Neuronal stem cell (in vitro differentiated cells): ENCODE measurements at regions not wholly inside any gene's neighbourhood (a gene's known extent, or its start where the extent isn't known, plus 50 kb on each side); places are given as distances from the start of the nearest gene placed in this dataset.

Experiments used
- DNase-seq: peaks from one replicate; pipeline ENCODE4 v3.0.0-alpha.2; 2013; ENCODE audit warnings: low spot score
- H2AFZ ChIP-seq: one replicate; pipeline ENCODE4 v1.6.1; 2013; ENCODE audit warnings: mild to moderate bottlenecking, low read length, inconsistent platforms
- H2AK5ac ChIP-seq: 2 replicates; pipeline ENCODE4 v1.6.1; 2013; ENCODE audit warnings: low read depth, mild to moderate bottlenecking, inconsistent platforms, low read length, moderate library complexity, mixed read lengths
- H2BK120ac ChIP-seq: 2 replicates; pipeline ENCODE4 v1.6.1; 2013; ENCODE audit warnings: low read depth, mild to moderate bottlenecking, inconsistent platforms, low read length, moderate library complexity, mixed read lengths
- H2BK12ac ChIP-seq: one replicate; pipeline ENCODE4 v1.6.1; 2013; ENCODE audit warnings: low read length, inconsistent platforms
- H2BK15ac ChIP-seq: 2 replicates; pipeline ENCODE4 v1.6.1; 2013; ENCODE audit warnings: mild to moderate bottlenecking, low read length, inconsistent platforms, mixed read lengths
- H2BK5ac ChIP-seq: one replicate; pipeline ENCODE4 v1.6.1; 2013; ENCODE audit warnings: inconsistent platforms, mild to moderate bottlenecking, low read length, moderate library complexity
- H3K14ac ChIP-seq: one replicate; pipeline ENCODE4 v1.6.1; 2013; ENCODE audit warnings: low read length, inconsistent platforms
- H3K18ac ChIP-seq: 2 replicates; pipeline ENCODE4 v1.6.1; 2013; ENCODE audit warnings: low read length, inconsistent platforms
- H3K23ac ChIP-seq: 2 replicates; pipeline ENCODE4 v1.6.1; 2013; ENCODE audit warnings: low read depth, mild to moderate bottlenecking, mixed read lengths, low read length, inconsistent platforms; ENCODE audit not compliant: poor library complexity
- H3K27ac ChIP-seq: replicated peaks from 3 replicates; pipeline ENCODE4 v1.5.1; 2013; ENCODE audit warnings: low read length, inconsistent platforms
- H3K27me3 ChIP-seq, 3 experiments: 2 replicates each; pipeline ENCODE4 v1.6.1; 2013; ENCODE audit warnings: low read length in 3 of 3, mild to moderate bottlenecking in 2 of 3, inconsistent platforms in 1 of 3, low read depth in 1 of 3, mixed read lengths in 1 of 3, moderate library complexity in 1 of 3; ENCODE audit not compliant: control insufficient read depth in 3 of 3, insufficient read depth in 3 of 3
- H3K36me3 ChIP-seq, 2 donors: replicated peaks in 1 of 2; 2 replicates each; pipeline ENCODE4 v1.6.1; 2013; ENCODE audit warnings: low read length in 2 of 2; ENCODE audit not compliant: control insufficient read depth in 2 of 2, insufficient read depth in 2 of 2
- H3K4ac ChIP-seq: 2 replicates; pipeline ENCODE4 v1.6.1; 2013; ENCODE audit warnings: inconsistent platforms, mild to moderate bottlenecking, low read length, moderate library complexity
- H3K4me1 ChIP-seq, 2 donors: 1 replicate in 1 of 2; 2 replicates in 1 of 2; pipeline ENCODE4 v1.6.1; 2013; ENCODE audit warnings: low read length in 2 of 2, low read depth in 1 of 2; ENCODE audit not compliant: control insufficient read depth in 2 of 2, insufficient read depth in 1 of 2
- H3K4me2 ChIP-seq: one replicate; pipeline ENCODE4 v1.6.1; 2013; ENCODE audit warnings: mild to moderate bottlenecking, low read length, inconsistent platforms; ENCODE audit not compliant: insufficient read depth, poor library complexity, severe bottlenecking
- H3K4me3 ChIP-seq, 2 donors: 2 replicates each; pipeline ENCODE4 v1.5.1; 2013; ENCODE audit warnings: low read length in 2 of 2, mild to moderate bottlenecking in 2 of 2, inconsistent platforms in 1 of 2, moderate library complexity in 1 of 2
- H3K79me1 ChIP-seq: one replicate; pipeline ENCODE4 v1.6.1; 2013; ENCODE audit warnings: low read depth, mild to moderate bottlenecking, inconsistent platforms, low read length, moderate library complexity
- H3K9ac ChIP-seq: one replicate; pipeline ENCODE4 v1.6.1; 2013; ENCODE audit warnings: mild to moderate bottlenecking, low read depth, low read length, inconsistent platforms; ENCODE audit not compliant: poor library complexity
- H3K9me3 ChIP-seq, 2 donors: replicated peaks in 1 of 2; 2 replicates each; pipeline versions ENCODE3 to v1.6.1; 2013; ENCODE audit warnings: low read length in 2 of 2, mild to moderate bottlenecking in 2 of 2, inconsistent platforms in 1 of 2, low read depth in 1 of 2, mixed read lengths in 1 of 2, moderate library complexity in 1 of 2; ENCODE audit not compliant: control insufficient read depth in 2 of 2, insufficient read depth in 1 of 2
- H4K8ac ChIP-seq: one replicate; pipeline ENCODE4 v1.6.1; 2013; ENCODE audit warnings: low read depth, mild to moderate bottlenecking, inconsistent platforms, low read length, moderate library complexity
- H4K91ac ChIP-seq: one replicate; pipeline ENCODE4 v1.6.1; 2013; ENCODE audit warnings: low read length, low read depth, mild to moderate bottlenecking, inconsistent platforms; ENCODE audit not compliant: poor library complexity
- WGBS, 2 donors: extraction: QIAGEN DNeasy Blood & Tissue Kit; methylation state at CpG; one replicate each; pipeline ENCODE4 v1.1.7; 2013; ENCODE audit warnings: missing lambda C conversion rate in 2 of 2, mixed read lengths in 1 of 2; ENCODE audit not compliant: insufficient read length in 2 of 2, insufficient replicate concordance in 1 of 2; ENCODE audit errors: extremely low coverage in 2 of 2; 5-methylcytosine and 5-hydroxymethylcytosine counted together

- Histone ChIP-seq H3K9ac (no peak overlapping the region), H3K9me3 (no peaks in the 10 kb centered on the region), H4K8ac (no peak overlapping the region), H2BK15ac (no peak overlapping the region), H2BK12ac (no peak overlapping the region), H3K18ac (no peak overlapping the region), H3K27me3 (no peaks in the 10 kb centered on the region), H3K4me2 (no peak overlapping the region), H3K14ac (no peak overlapping the region), H3K36me3 (no peaks in the 10 kb centered on the region), H3K4me3 (no peak overlapping the region), H3K79me1 (no peaks in the 10 kb centered on the region), H2AFZ (no peak overlapping the region), H2AK5ac (no peak overlapping the region), H3K4me1 (no peaks in the 10 kb centered on the region), H2BK5ac (no peak overlapping the region), H3K27ac (no peak overlapping the region), H3K4ac (no peak overlapping the region), H3K23ac (no peak overlapping the region), H2BK120ac (no peak overlapping the region), H4K91ac (no peak overlapping the region)
- DNase-seq = no peak
- no CpG with 5 or more reads among the region's 1 CpG for WGBS, 2 donors
Observed at GRCh38 chr2:65739927-65740326, 307.5 kb upstream of the SPRED2 start.

- no CpG with 5 or more reads among the region's 4 CpGs for WGBS, 2 donors
Observed at GRCh38 chr2:65737452-65738011, 305.1 kb upstream of the SPRED2 start.

GRCh38 chr2:65731476-65731875 is 299.1 kb upstream of the SPRED2 start:
- Histone ChIP-seq H3K79me1 (no peaks in the 10 kb centered on the region), H3K4me3 (no peak overlapping the region), H3K4me2 (no peak overlapping the region), H3K14ac (no peak overlapping the region), H3K9me3 (no peaks in the 10 kb centered on the region), H3K4me1 (no peaks in the 10 kb centered on the region), H3K18ac (no peak overlapping the region), H2BK12ac (no peak overlapping the region), H2BK120ac (no peak overlapping the region), H2AFZ (no peak overlapping the region), H4K91ac (no peak overlapping the region), H3K4ac (no peak overlapping the region), H3K27ac (no peak overlapping the region), H4K8ac (no peak overlapping the region), H3K36me3 (no peaks in the 10 kb centered on the region), H3K27me3 (no peaks in the 10 kb centered on the region), H2BK15ac (no peak overlapping the region), H3K23ac (no peak overlapping the region), H2AK5ac (no peak overlapping the region), H3K9ac (no peak overlapping the region), H2BK5ac (no peak overlapping the region)
- WGBS, 2 donors = no CpG with 5 or more reads among the region's 12 CpGs
- no peak for DNase-seq

More at GRCh38 chr2:65737452-65738011, 305.1 kb upstream of the SPRED2 start:
- Histone ChIP-seq H3K36me3 (no peaks in the 10 kb centered on the region), H3K18ac (peak overlapping the region; percentile 39), H2BK12ac (no peak overlapping the region), H4K8ac (no peak overlapping the region), H3K79me1 (no peaks in the 10 kb centered on the region), H3K4me1 (no peaks in the 10 kb centered on the region), H3K27ac (no peak overlapping the region), H2BK15ac (no peak overlapping the region), H3K27me3 (no peaks in the 10 kb centered on the region), H2BK5ac (no peak overlapping the region), H2BK120ac (no peak overlapping the region), H3K9me3 (no peaks in the 10 kb centered on the region), H3K4me2 (no peak overlapping the region), H3K23ac (no peak overlapping the region), H2AFZ (no peak overlapping the region), H3K4me3 (no peak overlapping the region), H3K9ac (no peak overlapping the region), H2AK5ac (no peak overlapping the region), H3K14ac (no peak overlapping the region), H3K4ac (no peak overlapping the region), H4K91ac (no peak overlapping the region)
- no peak for DNase-seq

- no peaks in the 10 kb centered on the region for H3K36me3 ChIP-seq
- no peak overlapping the region for H3K4me2 ChIP-seq
- no peak overlapping the region for H3K4me3 ChIP-seq
- no peaks in the 10 kb centered on the region for H3K9me3 ChIP-seq
- H3K4me1 ChIP-seq = no peaks in the 10 kb centered on the region
- no CpG with 5 or more reads among the region's 3 CpGs for WGBS, 2 donors
- H3K79me1 ChIP-seq = no peaks in the 10 kb centered on the region
- H2AK5ac ChIP-seq = no peak overlapping the region
- no peak overlapping the region for H3K27ac ChIP-seq
- no peak overlapping the region for H2BK12ac ChIP-seq
- H3K18ac ChIP-seq = no peak overlapping the region
- H3K9ac ChIP-seq = no peak overlapping the region
- H4K91ac ChIP-seq = no peak overlapping the region
- no peak for DNase-seq
- no peak overlapping the region for H2BK120ac ChIP-seq
- no peaks in the 10 kb centered on the region for H3K27me3 ChIP-seq
- no peak overlapping the region for H3K14ac ChIP-seq
- H3K23ac ChIP-seq = no peak overlapping the region
- no peak overlapping the region for H2BK5ac ChIP-seq
- no peak overlapping the region for H3K4ac ChIP-seq
- no peak overlapping the region for H2BK15ac ChIP-seq
- no peak overlapping the region for H2AFZ ChIP-seq
- no peak overlapping the region for H4K8ac ChIP-seq
Observed at GRCh38 chr2:65730186-65730585, 297.8 kb upstream of the SPRED2 start.
